HepG2 (cell line): ENCODE measurements at regions not wholly inside any gene's neighbourhood (a gene's known extent, or its start where the extent isn't known, plus 50 kb on each side); places are given as distances from the start of the nearest gene placed in this dataset.

Experiments
- ATAC-seq: fragments of 200-7000 bp; cut with Tn5 transposase; 3 replicates; pipeline ENCODE4 v1.9.1; 2020; ENCODE audit warnings: mild to moderate bottlenecking, moderate library complexity
- BruUV-seq: library from RNA; stranded (reverse); fragments of 400-500 nt; replicated peaks from 2 replicates; lab custom pipeline; 2021; lab: Mats Ljungman, UMichigan
- CTCF ChIA-PET: fragments of 300-600 bp; formaldehyde crosslinking; extraction: SDS; loops from one replicate; lab custom pipeline; 2021; ENCODE audit warnings: low total read pairs, inconsistent platforms, low intra/inter-chr PET ratio; lab: Yijun Ruan, JAX
- POLR2A ChIA-PET: fragments of 350-600 bp; sonication (Branson Sonifier 250); formaldehyde crosslinking; loops from one replicate; lab custom pipeline; 2020; ENCODE audit warnings: antibody characterized with exemption, inconsistent platforms; lab: Yijun Ruan, JAX
- DNase-seq: peaks from one replicate; pipeline ENCODE4 v3.0.0-alpha.2; 2015; ENCODE audit warnings: low spot score
- FAIRE-seq: peaks from 3 replicates; lab custom pipeline; 2011; peaks lifted over from hg19 to GRCh38; lab: Jason Lieb, UNC
- H2AFZ ChIP-seq: one replicate; pipeline ENCODE4 v1.6.1; 2011; ENCODE audit warnings: low read length, inconsistent platforms
- H3K27ac ChIP-seq: fragments of 300-600 bp; 3 replicates; pipeline ENCODE4 v1.8.0; 2011; ENCODE audit warnings: mixed run types, mild to moderate bottlenecking, mixed read lengths, low read length, inconsistent platforms; ENCODE audit not compliant: insufficient read depth; ENCODE audit errors: extremely low read length
- H3K27me3 ChIP-seq, 2 experiments: fragments of 200-600 bp in 1 of 2; 2 replicates in 1 of 2; 3 replicates in 1 of 2; pipeline versions ENCODE4 v1.6.0 to v1.8.0; 2011; ENCODE audit warnings: low read length in 2 of 2, mild to moderate bottlenecking in 2 of 2, moderate library complexity in 2 of 2, inconsistent platforms in 1 of 2; ENCODE audit not compliant: insufficient read depth in 2 of 2, control insufficient read depth in 1 of 2
- H3K36me3 ChIP-seq, 2 experiments: fragments of 200-600 bp in 1 of 2; replicated peaks in 1 of 2; 2 replicates in 1 of 2; 3 replicates in 1 of 2; pipeline versions ENCODE4 v1.5.1 to v1.8.0; 2011; ENCODE audit warnings: low read length in 2 of 2, inconsistent platforms in 1 of 2; ENCODE audit not compliant: insufficient read depth in 2 of 2, control insufficient read depth in 1 of 2
- H3K4me1 ChIP-seq: 2 replicates; pipeline ENCODE4 v1.5.1; 2012; ENCODE audit warnings: low read length, inconsistent platforms; ENCODE audit not compliant: insufficient read depth
- H3K4me2 ChIP-seq: 2 replicates; pipeline ENCODE4 v1.6.0; 2011; ENCODE audit warnings: low read depth, low read length, inconsistent platforms
- H3K4me3 ChIP-seq, 3 experiments: fragments of 200-600 bp in 1 of 3; sonication (generic), shearing (Covaris generic) in 1 of 3; replicated peaks in 1 of 3; 2 replicates each; pipeline ENCODE4 v1.5.1; 2011 to 2016; ENCODE audit warnings: low read length in 3 of 3, inconsistent platforms in 2 of 3, low read depth in 2 of 3, mild to moderate bottlenecking in 2 of 3, control low read depth in 1 of 3, mixed read lengths in 1 of 3; ENCODE audit not compliant: insufficient read depth in 1 of 3
- H3K79me2 ChIP-seq: one replicate; pipeline ENCODE4 v1.6.1; 2011; ENCODE audit warnings: low read length, inconsistent platforms; ENCODE audit not compliant: insufficient read depth
- H3K9ac ChIP-seq: 2 replicates; pipeline ENCODE4 v1.6.0; 2011; ENCODE audit warnings: mild to moderate bottlenecking, low read depth, low read length, inconsistent platforms; ENCODE audit not compliant: insufficient read depth
- H3K9me3 ChIP-seq: 2 replicates; pipeline ENCODE4 v1.5.1; 2012; ENCODE audit warnings: mild to moderate bottlenecking, low read length
- H4K20me1 ChIP-seq: 2 replicates; pipeline ENCODE4 v1.6.0; 2011; ENCODE audit warnings: inconsistent platforms, mild to moderate bottlenecking, low read length, moderate library complexity; ENCODE audit not compliant: insufficient read depth
- HDAC2 ChIP-seq: sonication (generic); formaldehyde crosslinking; IDR thresholded peaks from 2 replicates; pipeline ENCODE4 v1.4.0; 2020; ENCODE audit warnings: missing genetic modification reagents
- HNF4A ChIP-seq: sonication (generic); formaldehyde crosslinking; IDR thresholded peaks from 2 replicates; pipeline ENCODE4 v1.4.0; 2020; ENCODE audit warnings: missing genetic modification reagents
- KLF16 ChIP-seq, 2 experiments: sonication (generic) in 1 of 2; formaldehyde crosslinking in 1 of 2; IDR thresholded peaks; 2 replicates each; pipeline versions ENCODE4 v1.6.1 to v1.8.0; 2016 to 2023; ENCODE audit warnings: missing genetic modification reagents in 2 of 2, missing compliant biosample characterization in 1 of 2
- PAF1 ChIP-seq: IDR thresholded peaks from 2 replicates; pipeline ENCODE4 v1.6.1; 2016; ENCODE audit warnings: missing genetic modification reagents, missing compliant biosample characterization
- SRSF1 ChIP-seq: fragments of 200-400 bp; formaldehyde crosslinking; optimal IDR thresholded peaks from 2 replicates; pipeline ENCODE3; 2017; ENCODE audit warnings: mild to moderate bottlenecking, low read depth, low read length, moderate library complexity
- STAG1 ChIP-seq: sonication (generic); formaldehyde crosslinking; IDR thresholded peaks from 2 replicates; pipeline ENCODE4 v1.4.0; 2020; ENCODE audit warnings: missing genetic modification reagents
- TOPORS ChIP-seq: sonication (generic); formaldehyde crosslinking; IDR thresholded peaks from 2 replicates; pipeline ENCODE4 v1.8.0; 2023; ENCODE audit warnings: mild to moderate bottlenecking, missing genetic modification reagents
- ZNF121 ChIP-seq: sonication (generic); formaldehyde crosslinking; IDR thresholded peaks from 2 replicates; pipeline ENCODE4 v1.5.0; 2020; ENCODE audit warnings: mild to moderate bottlenecking, missing genetic modification reagents
- ZNF329 ChIP-seq: sonication (generic); formaldehyde crosslinking; IDR thresholded peaks from 2 replicates; pipeline ENCODE4 v1.9.0; 2021; ENCODE audit warnings: low read depth, mild to moderate bottlenecking, missing genetic modification reagents
- ZNF891 ChIP-seq: sonication (generic); formaldehyde crosslinking; IDR thresholded peaks from 2 replicates; pipeline ENCODE4 v1.5.0; 2020; ENCODE audit warnings: mild to moderate bottlenecking, missing genetic modification reagents
- ZSCAN22 ChIP-seq: sonication (generic); formaldehyde crosslinking; IDR thresholded peaks from 2 replicates; pipeline ENCODE4 v1.4.0; 2020; ENCODE audit warnings: mild to moderate bottlenecking, missing genetic modification reagents
- WGBS: methylation state at CpG from one replicate; pipeline ENCODE4 v1.1.6; 2017; ENCODE audit warnings: low lambda C conversion rate; 5-methylcytosine and 5-hydroxymethylcytosine counted together
- in situ Hi-C: cut with HindIII; loops from 2 replicates; pipeline ENCODE4 v1.10.0; 2017; ENCODE audit warnings: low pct_unique_long_range_greater_than_20kb; ENCODE audit not compliant: extremely low pct_ligation_motif_present
- intact Hi-C: fragments of 100-400 bp; cut with micrococcal nuclease; formaldehyde crosslinking; loops from one replicate; pipeline ENCODE4 v1.10.0; 2022; ENCODE audit not compliant: unreplicated experiment
- TF ChIP-seq, protein P1 (sequence below): sonication (generic); formaldehyde crosslinking; IDR thresholded peaks from 2 replicates; pipeline ENCODE4 v1.8.1; 2022; ENCODE audit warnings: low read depth, mild to moderate bottlenecking, missing genetic modification reagents
- TF ChIP-seq, protein P2 (sequence below): sonication (generic); formaldehyde crosslinking; IDR thresholded peaks from 2 replicates; pipeline ENCODE4 v1.8.1; 2023; ENCODE audit warnings: mild to moderate bottlenecking, missing genetic modification reagents, borderline replicate concordance
- TF ChIP-seq, protein P3 (sequence below): sonication (generic); formaldehyde crosslinking; IDR thresholded peaks from 2 replicates; pipeline ENCODE4 v1.4.0; 2020; ENCODE audit warnings: missing genetic modification reagents, mild to moderate bottlenecking, borderline replicate concordance
- TF ChIP-seq, protein P4 (sequence below): sonication (generic); formaldehyde crosslinking; IDR thresholded peaks from 2 replicates; pipeline ENCODE4 v1.5.0; 2020; ENCODE audit warnings: mild to moderate bottlenecking, low read depth, missing genetic modification reagents, borderline replicate concordance
- TF ChIP-seq, protein P5 (sequence below): sonication (generic); formaldehyde crosslinking; IDR thresholded peaks from 2 replicates; pipeline ENCODE4 v1.9.0; 2022; ENCODE audit warnings: missing genetic modification reagents, mild to moderate bottlenecking, borderline replicate concordance
- TF ChIP-seq, protein P6 (sequence below): sonication (generic); formaldehyde crosslinking; IDR thresholded peaks from 2 replicates; pipeline ENCODE4 v1.8.0; 2022; ENCODE audit warnings: mild to moderate bottlenecking, missing genetic modification reagents, borderline replicate concordance

DNA sequence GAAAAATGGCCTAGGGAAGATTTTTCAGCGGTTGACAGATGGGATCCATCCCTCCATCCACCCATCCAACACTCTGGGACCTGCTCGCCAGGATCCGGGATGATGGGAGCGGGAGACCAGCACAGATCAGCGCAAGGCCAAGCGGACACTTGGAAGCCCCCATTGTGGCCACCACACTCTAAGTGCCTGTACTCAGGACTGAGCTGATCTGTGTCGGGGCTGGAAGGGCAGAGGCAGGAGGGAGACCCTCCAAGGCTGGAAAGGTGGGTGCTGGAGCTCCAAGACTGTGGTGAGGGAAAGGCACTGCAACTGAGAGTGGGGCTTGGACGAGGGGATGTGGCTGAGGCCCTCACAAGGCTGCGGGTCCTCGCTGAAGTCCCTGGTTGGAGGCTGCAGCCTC lies 91.8 kb upstream of the TRPM1 start:
- no peaks in the 10 kb centered on the region for H3K9me3 ChIP-seq
- BruUV-seq, result no TSS peak
- H3K4me3 ChIP-seq, result no peak overlapping the region
- POLR2A ChIA-PET, result no interaction called here
- in situ Hi-C loops (no loop called here), intact Hi-C loops (loop anchor here (10.0 kb wide), 1 partner anchor 58 kb away; no protein-coding TSS in a partner anchor)
- H3K9ac ChIP-seq, result no peak overlapping the region
- H2AFZ ChIP-seq, result no peak overlapping the region
- H3K4me1 ChIP-seq, result no peaks in the 10 kb centered on the region
- TF ChIP-seq SRSF1 (no peak), STAG1 (CRISPR knock-in tag) (no peak), HNF4A (CRISPR knock-in tag) (no peak), TOPORS (CRISPR knock-in tag) (no peak), ZNF891 (CRISPR knock-in tag) (no peak), ZNF329 (CRISPR knock-in tag) (no peak), ZNF121 (CRISPR knock-in tag) (no peak), HDAC2 (CRISPR knock-in tag) (no peak), PAF1 (CRISPR knock-in tag) (no peak), KLF16 (CRISPR knock-in tag; IDR thresholded peaks at IDR 0.05) (no peak), ZSCAN22 (no peak)
- TF ChIP-seq, protein P1, sequence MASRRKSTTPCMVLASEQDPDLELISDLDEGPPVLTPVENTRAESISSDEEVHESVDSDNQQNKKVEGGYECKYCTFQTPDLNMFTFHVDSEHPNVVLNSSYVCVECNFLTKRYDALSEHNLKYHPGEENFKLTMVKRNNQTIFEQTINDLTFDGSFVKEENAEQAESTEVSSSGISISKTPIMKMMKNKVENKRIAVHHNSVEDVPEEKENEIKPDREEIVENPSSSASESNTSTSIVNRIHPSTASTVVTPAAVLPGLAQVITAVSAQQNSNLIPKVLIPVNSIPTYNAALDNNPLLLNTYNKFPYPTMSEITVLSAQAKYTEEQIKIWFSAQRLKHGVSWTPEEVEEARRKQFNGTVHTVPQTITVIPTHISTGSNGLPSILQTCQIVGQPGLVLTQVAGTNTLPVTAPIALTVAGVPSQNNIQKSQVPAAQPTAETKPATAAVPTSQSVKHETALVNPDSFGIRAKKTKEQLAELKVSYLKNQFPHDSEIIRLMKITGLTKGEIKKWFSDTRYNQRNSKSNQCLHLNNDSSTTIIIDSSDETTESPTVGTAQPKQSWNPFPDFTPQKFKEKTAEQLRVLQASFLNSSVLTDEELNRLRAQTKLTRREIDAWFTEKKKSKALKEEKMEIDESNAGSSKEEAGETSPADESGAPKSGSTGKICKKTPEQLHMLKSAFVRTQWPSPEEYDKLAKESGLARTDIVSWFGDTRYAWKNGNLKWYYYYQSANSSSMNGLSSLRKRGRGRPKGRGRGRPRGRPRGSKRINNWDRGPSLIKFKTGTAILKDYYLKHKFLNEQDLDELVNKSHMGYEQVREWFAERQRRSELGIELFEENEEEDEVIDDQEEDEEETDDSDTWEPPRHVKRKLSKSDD, result no peak
- TF ChIP-seq, protein P2, sequence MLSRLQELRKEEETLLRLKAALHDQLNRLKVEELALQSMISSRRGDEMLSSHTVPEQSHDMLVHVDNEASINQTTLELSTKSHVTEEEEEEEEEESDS (CRISPR knock-in tag), result no peak
- TF ChIP-seq, protein P3, sequence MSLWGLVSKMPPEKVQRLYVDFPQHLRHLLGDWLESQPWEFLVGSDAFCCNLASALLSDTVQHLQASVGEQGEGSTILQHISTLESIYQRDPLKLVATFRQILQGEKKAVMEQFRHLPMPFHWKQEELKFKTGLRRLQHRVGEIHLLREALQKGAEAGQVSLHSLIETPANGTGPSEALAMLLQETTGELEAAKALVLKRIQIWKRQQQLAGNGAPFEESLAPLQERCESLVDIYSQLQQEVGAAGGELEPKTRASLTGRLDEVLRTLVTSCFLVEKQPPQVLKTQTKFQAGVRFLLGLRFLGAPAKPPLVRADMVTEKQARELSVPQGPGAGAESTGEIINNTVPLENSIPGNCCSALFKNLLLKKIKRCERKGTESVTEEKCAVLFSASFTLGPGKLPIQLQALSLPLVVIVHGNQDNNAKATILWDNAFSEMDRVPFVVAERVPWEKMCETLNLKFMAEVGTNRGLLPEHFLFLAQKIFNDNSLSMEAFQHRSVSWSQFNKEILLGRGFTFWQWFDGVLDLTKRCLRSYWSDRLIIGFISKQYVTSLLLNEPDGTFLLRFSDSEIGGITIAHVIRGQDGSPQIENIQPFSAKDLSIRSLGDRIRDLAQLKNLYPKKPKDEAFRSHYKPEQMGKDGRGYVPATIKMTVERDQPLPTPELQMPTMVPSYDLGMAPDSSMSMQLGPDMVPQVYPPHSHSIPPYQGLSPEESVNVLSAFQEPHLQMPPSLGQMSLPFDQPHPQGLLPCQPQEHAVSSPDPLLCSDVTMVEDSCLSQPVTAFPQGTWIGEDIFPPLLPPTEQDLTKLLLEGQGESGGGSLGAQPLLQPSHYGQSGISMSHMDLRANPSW (CRISPR knock-in tag), result no peak
- TF ChIP-seq, protein P4, sequence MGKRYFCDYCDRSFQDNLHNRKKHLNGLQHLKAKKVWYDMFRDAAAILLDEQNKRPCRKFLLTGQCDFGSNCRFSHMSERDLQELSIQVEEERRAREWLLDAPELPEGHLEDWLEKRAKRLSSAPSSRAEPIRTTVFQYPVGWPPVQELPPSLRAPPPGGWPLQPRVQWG (CRISPR knock-in tag), result no peak
- TF ChIP-seq, protein P5, sequence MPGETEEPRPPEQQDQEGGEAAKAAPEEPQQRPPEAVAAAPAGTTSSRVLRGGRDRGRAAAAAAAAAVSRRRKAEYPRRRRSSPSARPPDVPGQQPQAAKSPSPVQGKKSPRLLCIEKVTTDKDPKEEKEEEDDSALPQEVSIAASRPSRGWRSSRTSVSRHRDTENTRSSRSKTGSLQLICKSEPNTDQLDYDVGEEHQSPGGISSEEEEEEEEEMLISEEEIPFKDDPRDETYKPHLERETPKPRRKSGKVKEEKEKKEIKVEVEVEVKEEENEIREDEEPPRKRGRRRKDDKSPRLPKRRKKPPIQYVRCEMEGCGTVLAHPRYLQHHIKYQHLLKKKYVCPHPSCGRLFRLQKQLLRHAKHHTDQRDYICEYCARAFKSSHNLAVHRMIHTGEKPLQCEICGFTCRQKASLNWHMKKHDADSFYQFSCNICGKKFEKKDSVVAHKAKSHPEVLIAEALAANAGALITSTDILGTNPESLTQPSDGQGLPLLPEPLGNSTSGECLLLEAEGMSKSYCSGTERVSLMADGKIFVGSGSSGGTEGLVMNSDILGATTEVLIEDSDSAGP (CRISPR knock-in tag), result no peak
- TF ChIP-seq, protein P6, sequence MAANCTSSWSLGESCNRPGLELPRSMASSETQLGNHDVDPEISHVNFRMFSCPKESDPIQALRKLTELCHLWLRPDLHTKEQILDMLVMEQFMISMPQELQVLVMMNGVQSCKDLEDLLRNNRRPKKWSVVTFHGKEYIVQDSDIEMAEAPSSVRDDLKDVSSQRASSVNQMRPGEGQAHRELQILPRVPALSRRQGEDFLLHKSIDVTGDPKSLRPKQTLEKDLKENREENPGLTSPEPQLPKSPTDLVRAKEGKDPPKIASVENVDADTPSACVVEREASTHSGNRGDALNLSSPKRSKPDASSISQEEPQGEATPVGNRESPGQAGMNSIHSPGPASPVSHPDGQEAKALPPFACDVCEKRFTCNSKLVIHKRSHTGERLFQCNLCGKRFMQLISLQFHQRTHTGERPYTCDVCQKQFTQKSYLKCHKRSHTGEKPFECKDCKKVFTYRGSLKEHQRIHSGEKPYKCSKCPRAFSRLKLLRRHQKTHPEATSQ (CRISPR knock-in tag), result no peak
- ATAC-seq, result no peak
- no peaks in the 10 kb centered on the region for H4K20me1 ChIP-seq
- H3K27ac ChIP-seq, result no peak overlapping the region
- no peak overlapping the region for H3K4me2 ChIP-seq
- WGBS, result 75% methylated on average over 8 of the region's 10 CpGs
- no peaks in the 10 kb centered on the region for H3K36me3 ChIP-seq
- CTCF ChIA-PET, result no interaction called here
- H3K79me2 ChIP-seq, result no peaks in the 10 kb centered on the region
- no peak for DNase-seq
- FAIRE-seq, result no peak
- peaks cover 0 to 8% of the 10 kb centered on the region in 2 experiments; a peak in 3 of 5 replicates for H3K27me3 ChIP-seq
